OCI-LY1 (cell line): ENCODE measurements at regions not wholly inside any gene's neighbourhood (a gene's known extent, or its start where the extent isn't known, plus 50 kb on each side); places are given as distances from the start of the nearest gene placed in this dataset.

Experiments used
- CTCF ChIP-seq: fragments of 200-600 bp; sonication (generic), shearing (Covaris generic); IDR thresholded peaks from 2 replicates; pipeline ENCODE4 v1.5.1; 2017; ENCODE audit warnings: mild to moderate bottlenecking, antibody characterized with exemption, low read length, moderate library complexity, mixed read lengths
- EZH2 ChIP-seq: fragments of 200-600 bp; sonication (generic), shearing (Covaris generic); IDR thresholded peaks from 2 replicates; pipeline ENCODE4 v1.8.0; 2017; ENCODE audit warnings: borderline replicate concordance, mixed run types, mild to moderate bottlenecking, antibody characterized with exemption, low read length, moderate library complexity, mixed read lengths

GRCh38 chr14:44766285-44766684 is 195.5 kb downstream of the KLHL28 start:
- no peak for TF ChIP-seq CTCF
- no peak for TF ChIP-seq EZH2
